KMS-11 (cell line): ENCODE measurements at regions not wholly inside any gene's neighbourhood (a gene's known extent, or its start where the extent isn't known, plus 50 kb on each side); places are given as distances from the start of the nearest gene placed in this dataset.

Source experiments
- H2AFZ ChIP-seq: fragments of 200-600 bp; sonication (generic); 2 replicates; pipeline ENCODE4 v1.6.1; 2016; ENCODE audit warnings: antibody characterized with exemption, mixed run types, low read depth
- H3K27ac ChIP-seq: fragments of 200-600 bp; sonication (generic); 2 replicates; pipeline ENCODE4 v1.6.1; 2016; ENCODE audit warnings: mild to moderate bottlenecking, mixed run types
- H3K27me3 ChIP-seq: fragments of 200-600 bp; sonication (generic); 2 replicates; pipeline ENCODE4 v1.6.1; 2017; ENCODE audit warnings: mild to moderate bottlenecking, low read depth, mixed run types, moderate library complexity; ENCODE audit not compliant: insufficient read depth
- H3K36me3 ChIP-seq: fragments of 200-600 bp; sonication (generic); 2 replicates; pipeline ENCODE4 v1.6.1; 2017; ENCODE audit warnings: mild to moderate bottlenecking, mixed run types; ENCODE audit not compliant: insufficient read depth
- H3K4me1 ChIP-seq: fragments of 200-600 bp; sonication (generic); 2 replicates; pipeline ENCODE4 v1.6.1; 2016; ENCODE audit warnings: mild to moderate bottlenecking, low read depth, mixed run types; ENCODE audit not compliant: poor library complexity, severe bottlenecking
- H3K4me2 ChIP-seq: fragments of 200-600 bp; sonication (generic); 2 replicates; pipeline ENCODE4 v1.7.0; 2016; ENCODE audit warnings: mild to moderate bottlenecking, mixed run types
- H3K4me3 ChIP-seq: fragments of 200-600 bp; sonication (generic); IDR thresholded peaks from 2 replicates; pipeline ENCODE4 v1.6.1; 2017; ENCODE audit warnings: low read depth, low read length, mixed read lengths; ENCODE audit not compliant: insufficient read depth
- H3K79me2 ChIP-seq: fragments of 200-600 bp; sonication (generic); 2 replicates; pipeline ENCODE4 v1.6.1; 2016; ENCODE audit warnings: low read depth, mixed run types; ENCODE audit not compliant: insufficient read depth
- H3K9ac ChIP-seq: fragments of 200-600 bp; sonication (generic); 2 replicates; pipeline ENCODE4 v1.6.1; 2016; ENCODE audit warnings: mild to moderate bottlenecking, mixed run types
- H4K20me1 ChIP-seq: fragments of 200-600 bp; sonication (generic); 2 replicates; pipeline ENCODE4 v1.6.1; 2016; ENCODE audit warnings: mild to moderate bottlenecking, mixed run types; ENCODE audit not compliant: insufficient read depth
- CTCF ChIP-seq: fragments of 200-600 bp; sonication (generic); conservative IDR thresholded peaks from 2 replicates; pipeline ENCODE4 v1.6.1; 2017; ENCODE audit warnings: low read depth, mild to moderate bottlenecking, antibody characterized with exemption, low read length, moderate library complexity, mixed read lengths

GRCh38 chr2:144333143-144333555 lies 186.8 kb downstream of the ZEB2 start:
- Histone ChIP-seq H3K79me2 (no peaks in the 10 kb centered on the region), H3K4me1 (peaks cover 18% of the 10 kb centered on the region), H3K27ac (peak overlapping the region; percentile 83), H3K36me3 (no peaks in the 10 kb centered on the region), H3K9ac (peak overlapping the region; percentile 82; the same call in 1 of the 2 replicates), H2AFZ (peak overlapping the region; percentile 75), H3K4me2 (peak overlapping the region; percentile 89), H3K4me3 (no peak overlapping the region), H4K20me1 (no peaks in the 10 kb centered on the region), H3K27me3 (no peaks in the 10 kb centered on the region)
- TF ChIP-seq CTCF: no peak

GRCh38 chr2:144332356-144333142 lies 187.4 kb downstream of the ZEB2 start:
- Histone ChIP-seq H4K20me1 (no peaks in the 10 kb centered on the region), H3K79me2 (no peaks in the 10 kb centered on the region), H3K27me3 (no peaks in the 10 kb centered on the region), H3K4me3 (no peak overlapping the region), H3K9ac (peak overlapping the region; percentile 82; the same call in 1 of the 2 replicates), H3K4me2 (peak overlapping the region; percentile 89), H3K36me3 (no peaks in the 10 kb centered on the region), H2AFZ (peak overlapping the region; percentile 75), H3K4me1 (peaks cover 18% of the 10 kb centered on the region), H3K27ac (peak overlapping the region; percentile 90)
- TF ChIP-seq CTCF: no peak

- peaks cover 18% of the 10 kb centered on the region for H3K4me1 ChIP-seq
Measured at GRCh38 chr2:144331674-144332355, 188.1 kb downstream of the ZEB2 start.

More at GRCh38 chr2:144331674-144332355, 188.1 kb downstream of the ZEB2 start:
- TF ChIP-seq CTCF: no peak
- H3K9ac ChIP-seq: peak overlapping the region; percentile 89
- no peaks in the 10 kb centered on the region for H4K20me1 ChIP-seq
- H3K36me3 ChIP-seq: no peaks in the 10 kb centered on the region
- peak overlapping the region; percentile 90 for H3K27ac ChIP-seq
- no peaks in the 10 kb centered on the region for H3K79me2 ChIP-seq
- peak overlapping the region; percentile 60; the same call in 1 of the 2 replicates for H2AFZ ChIP-seq
- H3K27me3 ChIP-seq: no peaks in the 10 kb centered on the region
- peak overlapping the region; percentile 56 for H3K4me3 ChIP-seq
- peak overlapping the region; percentile 74 for H3K4me2 ChIP-seq
